ENCODE measurements at regions not wholly inside any gene's neighbourhood (a gene's known extent, or its start where the extent isn't known, plus 50 kb on each side); places are given as distances from the start of the nearest gene placed in this dataset.
"Not testable (repeated sequence)": the region's sequence is repeated elsewhere in the genome, so short reads cannot be mapped to it uniquely, and the experiment has no call there.

GRCh38 chr7:82701949-82702348 is 258.4 kb upstream of the CACNA2D1 start:
- no peak for DNase-seq

DNA sequence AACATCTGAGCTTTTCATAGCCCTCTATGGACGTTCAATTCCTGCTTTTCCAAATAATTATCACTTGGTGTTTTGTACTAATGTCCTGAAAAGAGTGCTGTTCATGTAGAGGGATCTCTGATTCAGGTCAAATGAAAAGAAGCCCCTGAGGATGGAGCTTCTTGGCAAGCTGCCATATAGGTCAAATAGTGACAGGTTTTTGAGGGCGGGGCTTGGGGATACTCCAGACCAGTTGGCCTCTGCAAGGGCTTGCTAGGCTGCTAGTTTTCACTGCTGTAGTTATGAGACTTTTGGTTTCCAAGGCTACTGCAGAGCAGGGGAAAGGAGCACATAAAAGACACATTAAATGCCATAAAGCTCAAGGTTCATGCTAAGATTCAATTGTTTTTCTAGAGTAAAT is 257.2 kb upstream of the CACNA2D1 start:
- DNase-seq = peak; percentile 31

GRCh38 chr7:82699773-82700186 is 256.2 kb upstream of the CACNA2D1 start:
- peak; percentile 30 for DNase-seq

- no peak for DNase-seq
Measured at GRCh38 chr7:82697897-82698296, 254.3 kb upstream of the CACNA2D1 start.

- no peak for DNase-seq
Measured at GRCh38 chr7:82696631-82697030, 253.1 kb upstream of the CACNA2D1 start.

DNA sequence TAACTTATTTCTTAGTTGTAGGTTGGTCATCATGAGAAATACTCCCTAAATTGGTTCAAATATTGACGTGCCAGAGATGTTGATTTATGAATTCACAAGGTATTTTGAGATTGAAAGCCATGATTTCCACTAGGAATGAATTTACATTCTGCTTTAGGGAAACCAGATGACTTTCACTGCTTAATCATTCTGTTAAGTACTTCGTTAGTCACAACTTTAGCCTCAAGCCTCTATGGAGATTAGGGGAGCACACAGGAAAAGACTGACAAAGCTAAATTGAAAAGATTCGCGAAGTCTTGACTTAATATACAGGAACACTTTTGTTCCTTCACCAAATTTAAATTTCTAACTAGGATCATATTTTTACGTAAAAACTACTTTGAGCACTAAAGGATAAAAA is 250.4 kb upstream of the CACNA2D1 start:
- DNase-seq = no peak

DNA sequence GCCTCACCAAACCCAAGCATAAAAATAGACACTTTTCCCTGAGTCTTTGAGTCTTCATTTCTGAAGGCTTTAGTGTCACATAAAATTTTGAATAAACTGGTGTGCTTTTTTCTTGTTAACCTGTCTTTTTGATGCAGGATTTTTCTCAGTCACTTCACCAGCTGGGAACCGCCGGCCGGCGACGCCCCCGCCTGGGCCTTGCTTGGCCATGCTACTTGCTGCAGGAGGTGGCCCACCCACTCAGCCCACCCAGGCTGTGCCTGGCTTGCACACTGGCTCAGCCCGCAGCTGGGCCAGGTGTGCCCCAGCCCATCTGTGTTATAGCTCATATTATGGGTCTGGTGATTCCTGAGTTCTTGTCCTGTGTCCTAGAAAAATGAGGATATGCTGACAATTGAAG is 247.4 kb upstream of the CACNA2D1 start:
- DNase-seq = no peak

DNA sequence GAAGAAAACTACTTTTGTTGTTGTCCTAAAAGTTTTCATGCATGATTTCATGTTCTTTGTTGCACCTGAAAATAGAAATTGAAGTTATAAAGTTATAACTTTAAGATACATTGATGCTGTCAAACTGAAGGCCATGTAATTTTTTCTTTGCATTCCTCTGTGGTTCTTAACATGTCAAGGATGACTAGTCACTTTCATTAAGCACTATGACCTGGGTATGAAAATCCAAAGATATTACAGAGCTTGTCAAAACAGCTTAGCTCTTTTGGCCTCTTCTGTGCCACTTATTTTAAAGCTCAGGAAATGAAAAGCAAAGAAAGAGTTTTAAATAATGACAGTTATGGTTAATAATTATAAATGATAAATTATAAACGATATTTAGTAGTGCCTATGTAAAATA is 241.6 kb upstream of the CACNA2D1 start:
- DNase-seq = no peak

- DNase-seq = no peak
Measured at GRCh38 chr7:82678716-82679115, 235.1 kb upstream of the CACNA2D1 start.

- DNase-seq = peak; percentile 32
Measured at GRCh38 chr7:82678259-82678658, 234.7 kb upstream of the CACNA2D1 start.

GRCh38 chr7:82677493-82677892 is 233.9 kb upstream of the CACNA2D1 start:
- peak; percentile 38 for DNase-seq

GRCh38 chr7:82676777-82677463 is 233.3 kb upstream of the CACNA2D1 start:
- DNase-seq = no peak

- DNase-seq = no peak
Measured at GRCh38 chr7:82675396-82675795, 231.8 kb upstream of the CACNA2D1 start.

DNA sequence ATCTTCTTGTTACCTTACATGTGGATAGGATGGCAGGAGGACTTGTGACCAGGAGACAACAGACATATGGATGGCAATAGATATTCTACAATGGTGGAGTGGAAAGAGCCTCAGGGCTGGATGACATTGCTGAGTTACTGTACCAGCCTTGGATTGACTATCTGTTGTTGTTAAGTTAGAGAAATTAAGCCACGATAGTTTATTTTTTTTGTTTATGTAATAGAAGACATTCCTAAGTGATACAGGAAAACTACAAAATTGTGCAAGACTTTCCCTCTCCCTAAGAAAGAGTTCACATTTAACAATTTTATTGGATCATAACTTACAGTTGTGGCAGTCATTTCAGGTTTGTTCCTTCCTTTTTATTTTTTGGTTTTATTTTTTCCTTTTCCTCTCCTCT is 230.7 kb upstream of the CACNA2D1 start:
- no peak for DNase-seq

DNA sequence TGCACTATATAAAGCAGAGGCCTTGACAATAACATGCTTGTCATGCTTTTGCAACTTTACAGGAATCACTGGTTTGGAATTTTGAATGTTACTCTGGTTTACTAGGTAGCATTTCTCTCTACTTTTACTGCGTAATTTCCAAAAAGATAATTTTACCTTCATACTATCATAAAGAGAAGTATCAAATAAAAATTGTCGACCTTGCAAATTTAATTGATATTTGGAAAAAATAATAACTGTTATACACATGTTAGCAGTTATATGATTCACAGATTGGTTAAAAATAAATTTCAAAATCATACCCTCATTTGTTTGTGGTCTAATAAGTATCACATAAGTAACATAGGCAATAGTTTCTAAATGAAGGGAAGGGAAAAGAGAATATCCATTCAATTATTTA is 228.5 kb upstream of the CACNA2D1 start:
- no peak for DNase-seq

DNA sequence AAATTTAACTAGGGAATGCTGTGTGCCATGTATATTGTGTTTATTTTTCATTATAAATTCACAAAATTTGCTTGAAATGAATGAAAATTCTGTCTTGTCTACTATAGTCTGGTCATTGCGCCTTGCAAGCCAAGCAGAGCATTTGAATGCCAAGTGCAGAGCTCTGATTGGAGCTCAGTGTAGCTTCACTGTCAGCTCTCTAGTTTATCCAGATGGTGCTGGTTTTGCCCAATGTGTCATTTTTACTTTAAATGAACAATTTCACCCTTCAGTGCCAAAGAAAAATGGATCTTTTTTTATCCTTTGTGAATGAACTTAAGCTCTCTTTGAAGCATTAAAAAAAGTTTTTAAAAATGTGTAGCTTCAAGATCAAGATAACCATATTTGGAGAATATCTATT is 225.6 kb upstream of the CACNA2D1 start:
- no peak for DNase-seq

- no peak for DNase-seq
Measured at GRCh38 chr7:82668676-82669075, 225.1 kb upstream of the CACNA2D1 start.

DNA sequence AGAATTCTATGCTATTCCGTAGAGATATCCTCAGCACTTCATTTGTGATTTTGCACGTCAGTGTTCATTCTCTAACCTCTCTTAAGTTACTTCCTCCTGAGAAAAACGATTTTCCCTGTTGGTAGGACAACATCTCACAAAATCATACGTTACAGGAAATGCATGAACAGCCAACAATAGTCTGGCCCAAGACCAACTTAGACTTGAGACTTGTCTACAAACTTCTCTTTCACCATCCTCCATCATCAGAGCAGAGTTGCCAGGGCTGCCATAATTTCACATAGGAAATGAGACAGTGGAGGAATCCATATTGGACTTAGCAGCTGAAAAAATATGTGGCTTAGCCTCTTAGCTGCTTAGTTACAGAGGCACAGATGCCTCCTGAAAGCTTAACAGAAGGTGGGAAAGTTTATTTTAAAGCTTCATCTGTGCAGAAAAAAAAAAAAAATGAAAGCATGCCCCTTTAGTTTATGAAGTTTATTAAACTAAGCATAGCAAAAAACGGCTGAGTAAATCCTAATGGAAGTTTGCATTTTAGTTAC is 222.5 kb upstream of the CACNA2D1 start:
- no peak for DNase-seq

- DNase-seq = no peak
Measured at GRCh38 chr7:82655965-82656364, 212.4 kb upstream of the CACNA2D1 start.

- DNase-seq = not testable (repeated sequence)
Measured at GRCh38 chr7:82650095-82650494, 206.5 kb upstream of the CACNA2D1 start.

DNA sequence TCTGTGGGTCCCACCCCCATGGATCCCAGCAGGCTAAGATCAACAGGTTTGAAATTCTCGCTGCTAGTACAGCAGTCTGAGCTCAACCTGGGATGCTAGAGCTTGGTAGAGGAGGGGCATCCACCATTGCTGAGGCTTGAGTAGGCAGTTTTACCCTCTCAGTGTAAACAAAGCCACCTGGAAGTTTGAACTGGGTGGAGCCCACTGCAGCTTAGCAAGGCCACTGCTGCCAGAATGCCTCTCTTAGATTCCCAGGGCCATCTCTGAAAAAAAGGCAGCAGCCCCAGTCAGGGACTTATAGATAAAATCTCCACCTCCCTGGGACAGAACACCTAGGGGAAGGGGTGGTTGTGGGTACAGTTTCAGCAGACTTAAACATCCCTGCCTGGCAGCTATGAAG is 190.0 kb upstream of the CACNA2D1 start:
- DNase-seq = no peak

GRCh38 chr7:82631998-82632397 is 188.4 kb upstream of the CACNA2D1 start:
- DNase-seq = no peak

- DNase-seq = no peak
Measured at GRCh38 chr7:82629583-82629982, 186.0 kb upstream of the CACNA2D1 start.

DNA sequence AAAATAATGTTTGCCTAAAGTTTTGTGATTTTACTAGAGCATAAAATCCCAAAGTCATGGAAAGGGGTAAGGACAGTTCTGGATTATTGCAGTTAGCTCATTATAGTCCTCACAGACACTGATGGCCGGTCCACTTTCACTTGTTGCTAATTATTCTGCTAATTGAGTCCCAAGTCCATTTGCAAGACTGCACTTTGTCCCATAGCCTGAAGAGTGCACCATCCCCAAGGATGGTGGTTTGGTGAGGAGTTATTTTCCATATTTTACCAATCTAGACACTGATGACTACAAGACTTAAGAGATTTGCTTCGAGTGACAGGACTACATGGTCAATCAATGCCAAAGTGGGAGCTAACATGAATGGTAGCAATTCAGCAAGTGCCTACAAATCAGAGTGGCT is 181.8 kb upstream of the CACNA2D1 start:
- no peak for DNase-seq

DNA sequence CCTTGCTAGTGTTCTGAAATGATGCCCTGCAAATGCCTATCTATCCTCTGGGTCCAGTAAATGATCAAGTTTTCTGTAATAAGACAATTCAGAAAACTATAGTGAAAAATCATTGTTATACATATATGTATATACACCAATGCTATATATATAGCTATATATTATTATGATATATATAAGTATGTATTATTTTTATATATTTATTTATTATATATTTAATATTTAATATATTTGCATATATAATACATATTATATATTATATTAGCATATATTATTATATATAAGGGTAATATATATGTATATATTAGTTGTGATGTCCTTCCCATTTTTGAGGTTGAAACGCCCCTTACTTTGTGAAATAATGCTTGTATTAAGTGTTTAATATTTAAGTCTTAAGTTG is 181.4 kb upstream of the CACNA2D1 start:
- no peak for DNase-seq

All from DMS79 treated with DMSO at 0.1 percent for 48 hours (cell line).